NB4 (cell line): ENCODE measurements at regions not wholly inside any gene's neighbourhood (a gene's known extent, or its start where the extent isn't known, plus 50 kb on each side); places are given as distances from the start of the nearest gene placed in this dataset.

ENCODE experiments used
- MAX ChIP-seq: IDR thresholded peaks from 2 replicates; pipeline ENCODE4 v1.6.1; 2011; ENCODE audit warnings: low read depth, low read length
- MYC ChIP-seq: IDR thresholded peaks from 2 replicates; pipeline ENCODE4 v1.6.1; 2011; ENCODE audit warnings: low read depth, low read length
- POLR2A ChIP-seq: IDR thresholded peaks from 2 replicates; pipeline ENCODE4 v1.6.1; 2011; ENCODE audit warnings: mild to moderate bottlenecking; ENCODE audit not compliant: insufficient read length; ENCODE audit errors: extremely low read depth
- TF ChIP-seq, protein P1 (sequence below): IDR thresholded peaks from one replicate; pipeline ENCODE4 v1.5.1; 2012; ENCODE audit warnings: low read depth, low read length

DNA sequence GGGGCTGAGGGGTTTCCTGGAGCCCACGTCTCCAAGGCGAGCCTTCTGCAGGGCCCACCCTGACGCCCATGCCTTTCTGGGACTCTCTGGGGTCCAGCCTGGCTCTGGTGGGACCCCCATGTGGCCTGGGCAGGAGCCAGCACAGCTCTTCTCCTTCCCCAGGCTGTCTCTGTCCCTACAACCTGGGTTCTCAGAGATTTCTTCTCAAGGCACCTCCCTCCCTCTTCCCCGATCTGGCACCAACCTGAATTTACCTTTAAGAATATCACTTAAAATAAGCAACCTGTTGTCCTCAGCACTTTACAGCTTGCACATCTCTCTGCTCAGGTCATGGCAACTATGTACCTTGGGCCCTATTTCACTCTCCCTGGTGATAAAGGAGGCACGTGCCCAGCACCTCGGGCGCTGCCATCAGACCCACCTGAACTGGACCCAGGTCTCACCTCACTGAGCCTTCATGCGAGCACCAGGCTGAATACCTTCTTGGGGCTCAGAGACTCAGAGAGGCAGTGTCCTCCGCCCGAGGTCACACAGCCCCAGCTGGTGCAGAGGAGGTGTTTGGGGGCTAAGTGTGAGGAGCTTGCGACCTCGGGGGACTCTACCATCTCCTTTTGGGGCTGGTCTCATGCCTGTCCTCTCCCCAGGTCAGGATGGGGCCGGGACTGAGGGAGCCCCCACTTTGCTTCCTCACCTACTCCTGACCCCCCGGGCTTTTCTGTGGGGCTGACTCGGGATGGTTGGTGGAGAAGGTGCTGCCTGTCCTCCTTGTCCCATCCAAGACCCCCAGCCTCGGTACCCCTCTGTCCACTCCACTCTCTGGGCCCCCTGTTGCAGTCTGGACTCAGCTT is 217.7 kb downstream of the C9orf50 start:
- TF ChIP-seq, protein P1, sequence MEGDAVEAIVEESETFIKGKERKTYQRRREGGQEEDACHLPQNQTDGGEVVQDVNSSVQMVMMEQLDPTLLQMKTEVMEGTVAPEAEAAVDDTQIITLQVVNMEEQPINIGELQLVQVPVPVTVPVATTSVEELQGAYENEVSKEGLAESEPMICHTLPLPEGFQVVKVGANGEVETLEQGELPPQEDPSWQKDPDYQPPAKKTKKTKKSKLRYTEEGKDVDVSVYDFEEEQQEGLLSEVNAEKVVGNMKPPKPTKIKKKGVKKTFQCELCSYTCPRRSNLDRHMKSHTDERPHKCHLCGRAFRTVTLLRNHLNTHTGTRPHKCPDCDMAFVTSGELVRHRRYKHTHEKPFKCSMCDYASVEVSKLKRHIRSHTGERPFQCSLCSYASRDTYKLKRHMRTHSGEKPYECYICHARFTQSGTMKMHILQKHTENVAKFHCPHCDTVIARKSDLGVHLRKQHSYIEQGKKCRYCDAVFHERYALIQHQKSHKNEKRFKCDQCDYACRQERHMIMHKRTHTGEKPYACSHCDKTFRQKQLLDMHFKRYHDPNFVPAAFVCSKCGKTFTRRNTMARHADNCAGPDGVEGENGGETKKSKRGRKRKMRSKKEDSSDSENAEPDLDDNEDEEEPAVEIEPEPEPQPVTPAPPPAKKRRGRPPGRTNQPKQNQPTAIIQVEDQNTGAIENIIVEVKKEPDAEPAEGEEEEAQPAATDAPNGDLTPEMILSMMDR: no peak
- TF ChIP-seq POLR2A (no peak), MAX (no peak), MYC (no peak)
